GM12878 (cell line): ENCODE measurements at regions not wholly inside any gene's neighbourhood (a gene's known extent, or its start where the extent isn't known, plus 50 kb on each side); places are given as distances from the start of the nearest gene placed in this dataset.

Source experiments
- CTCF ChIP-seq, 3 experiments: IDR thresholded peaks in 2 of 3; conservative IDR thresholded peaks in 1 of 3; 2 replicates each; pipeline ENCODE4 v1.5.1; 2011; ENCODE audit warnings: low read depth in 3 of 3, low read length in 3 of 3, mild to moderate bottlenecking in 3 of 3, control low read depth in 2 of 3, moderate library complexity in 2 of 3, inconsistent platforms in 1 of 3, mixed read lengths in 1 of 3; ENCODE audit not compliant: control insufficient read depth in 2 of 3, insufficient read depth in 1 of 3; ENCODE audit errors: extremely low read depth in 1 of 3
- EGR1 ChIP-seq, 2 experiments: IDR thresholded peaks; 1 replicate in 1 of 2; 2 replicates in 1 of 2; pipeline ENCODE4 v1.6.1; 2011 to 2012; ENCODE audit warnings: low read depth in 2 of 2, low read length in 2 of 2, borderline replicate concordance in 1 of 2, mild to moderate bottlenecking in 1 of 2, moderate library complexity in 1 of 2
- GABPA ChIP-seq: IDR thresholded peaks from 2 replicates; pipeline ENCODE4 v1.6.1; 2014; ENCODE audit warnings: antibody characterized with exemption, low read depth, mild to moderate bottlenecking, inconsistent platforms
- HDAC6 ChIP-seq: fragments of 200-600 bp; sonication (generic); IDR thresholded peaks from one replicate; pipeline ENCODE4 v1.8.0; 2017; ENCODE audit warnings: antibody characterized with exemption; ENCODE audit not compliant: unreplicated experiment
- IRF3 ChIP-seq: fragments of 450-650 bp; IDR thresholded peaks from 2 replicates; pipeline ENCODE4 v1.6.1; 2014; ENCODE audit warnings: mild to moderate bottlenecking
- MAX ChIP-seq: IDR thresholded peaks from 2 replicates; pipeline ENCODE4 v1.6.1; 2012; ENCODE audit warnings: low read depth, low read length, improper control_type of control experiment
- MYC ChIP-seq: IDR thresholded peaks from 2 replicates; pipeline ENCODE4 v1.6.1; 2011; ENCODE audit warnings: mild to moderate bottlenecking, low read length, moderate library complexity, inconsistent platforms; ENCODE audit not compliant: insufficient read depth, insufficient replicate concordance, insufficient read length, severe bottlenecking
- NFYB ChIP-seq: IDR thresholded peaks from 2 replicates; pipeline ENCODE4 v1.6.1; 2011; ENCODE audit warnings: low read depth, mild to moderate bottlenecking, low read length, improper control_type of control experiment, moderate library complexity; ENCODE audit not compliant: insufficient read depth
- POLR2AphosphoS5 ChIP-seq: IDR thresholded peaks from 2 replicates; pipeline ENCODE4 v1.6.1; 2011; ENCODE audit warnings: mild to moderate bottlenecking, low read length, inconsistent platforms
- SPI1 ChIP-seq: IDR thresholded peaks from 2 replicates; pipeline ENCODE4 v1.6.1; 2011; ENCODE audit warnings: low read depth, mild to moderate bottlenecking, low read length, moderate library complexity, borderline replicate concordance; ENCODE audit not compliant: insufficient read depth
- YY1 ChIP-seq: IDR thresholded peaks from 2 replicates; pipeline ENCODE4 v1.6.1; 2011; ENCODE audit warnings: low read depth, mild to moderate bottlenecking, low read length

GRCh38 chr11:115673720-115674119, 169.5 kb upstream of the CADM1 start:
- TF ChIP-seq NFYB = no peak
- TF ChIP-seq SPI1 = no peak
- no peak for TF ChIP-seq MYC
- no peak for TF ChIP-seq CTCF (IDR thresholded peaks at IDR 0.05 in 2 of 3, conservative IDR thresholded peaks at IDR 0.05 in 1 of 3; ENCODE audit: control insufficient read depth in 2 of 3, extremely low read depth in 1 of 3, insufficient read depth in 1 of 3, low read depth in 3 of 3, low read length in 3 of 3)
- TF ChIP-seq GABPA = no peak
- TF ChIP-seq HDAC6 = no peak
- TF ChIP-seq MAX = no peak
- TF ChIP-seq IRF3 = no peak
- TF ChIP-seq POLR2AphosphoS5 = no peak
- no peak for TF ChIP-seq YY1
- no peak for TF ChIP-seq EGR1 (IDR thresholded peaks at IDR 0.05; ENCODE audit: borderline replicate concordance in 1 of 2, low read depth in 2 of 2, low read length in 2 of 2)
